ENCODE measurements at regions not wholly inside any gene's neighbourhood (a gene's known extent, or its start where the extent isn't known, plus 50 kb on each side); places are given as distances from the start of the nearest gene placed in this dataset.

DNA sequence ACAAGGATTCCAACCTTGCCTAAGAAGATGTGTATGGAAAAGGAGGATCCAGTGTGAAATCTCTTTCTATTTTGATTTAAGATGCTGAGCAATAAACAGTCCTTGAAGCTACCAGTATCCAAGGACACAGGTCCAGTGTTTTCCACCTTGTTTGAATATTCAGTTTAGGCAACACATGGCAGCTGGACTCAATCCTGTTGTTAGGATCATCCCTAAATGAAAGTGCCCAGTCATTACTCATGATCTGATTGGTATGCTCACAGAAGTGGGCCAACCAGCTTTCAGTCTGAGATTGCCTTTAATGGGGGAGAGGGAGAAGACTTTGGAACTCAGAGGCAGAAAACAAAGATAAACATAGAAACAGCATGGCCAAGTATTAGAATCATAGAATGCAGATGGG is 355.7 kb upstream of the ADAMTSL1 start:
- no peak for TF ChIP-seq EZH2phosphoT487 (conservative IDR thresholded peaks at IDR 0.05; ENCODE audit: low read length)
- TF ChIP-seq, protein P1, sequence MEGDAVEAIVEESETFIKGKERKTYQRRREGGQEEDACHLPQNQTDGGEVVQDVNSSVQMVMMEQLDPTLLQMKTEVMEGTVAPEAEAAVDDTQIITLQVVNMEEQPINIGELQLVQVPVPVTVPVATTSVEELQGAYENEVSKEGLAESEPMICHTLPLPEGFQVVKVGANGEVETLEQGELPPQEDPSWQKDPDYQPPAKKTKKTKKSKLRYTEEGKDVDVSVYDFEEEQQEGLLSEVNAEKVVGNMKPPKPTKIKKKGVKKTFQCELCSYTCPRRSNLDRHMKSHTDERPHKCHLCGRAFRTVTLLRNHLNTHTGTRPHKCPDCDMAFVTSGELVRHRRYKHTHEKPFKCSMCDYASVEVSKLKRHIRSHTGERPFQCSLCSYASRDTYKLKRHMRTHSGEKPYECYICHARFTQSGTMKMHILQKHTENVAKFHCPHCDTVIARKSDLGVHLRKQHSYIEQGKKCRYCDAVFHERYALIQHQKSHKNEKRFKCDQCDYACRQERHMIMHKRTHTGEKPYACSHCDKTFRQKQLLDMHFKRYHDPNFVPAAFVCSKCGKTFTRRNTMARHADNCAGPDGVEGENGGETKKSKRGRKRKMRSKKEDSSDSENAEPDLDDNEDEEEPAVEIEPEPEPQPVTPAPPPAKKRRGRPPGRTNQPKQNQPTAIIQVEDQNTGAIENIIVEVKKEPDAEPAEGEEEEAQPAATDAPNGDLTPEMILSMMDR (IDR thresholded peaks at IDR 0.05; ENCODE audit: insufficient read depth, low read length, poor library complexity, severe bottlenecking), result no peak
- H3K9ac ChIP-seq (ENCODE audit: low read length), result no peak overlapping the region

DNA sequence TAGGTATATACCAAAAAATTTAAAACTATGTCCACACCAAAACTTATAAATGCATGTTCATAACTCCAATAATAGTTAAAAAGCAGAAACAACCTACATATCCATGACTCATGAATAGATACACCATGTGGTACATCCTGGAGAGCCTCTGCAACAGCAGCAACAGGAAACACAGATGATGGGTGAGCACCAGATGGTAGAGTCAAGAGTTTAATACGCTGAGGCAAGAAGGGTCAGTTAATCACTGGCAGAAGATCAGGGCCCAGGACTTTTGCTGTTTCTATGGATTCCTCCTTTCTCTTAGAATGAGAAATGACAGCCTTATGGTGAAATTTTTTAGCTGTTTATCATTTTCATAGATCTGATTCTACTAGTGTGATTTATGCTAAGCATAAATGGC is 351.8 kb upstream of the ADAMTSL1 start:
- Histone ChIP-seq H3K9me2 (replicated peaks; ENCODE audit: insufficient read depth, low read length) (no peaks in the 10 kb centered on the region), H3K27me3 (ENCODE audit: low read length) (no peaks in the 10 kb centered on the region), H3K79me2 (ENCODE audit: insufficient read depth, low read length) (no peaks in the 10 kb centered on the region), H3K4me3 (ENCODE audit: insufficient read depth, low read length, poor library complexity, severe bottlenecking) (no peak overlapping the region), H2AFZ (ENCODE audit: low read depth, low read length, severe bottlenecking) (no peak overlapping the region), H3K9me3 (ENCODE audit: insufficient read depth, low read length) (no peaks in the 10 kb centered on the region), H3K4me2 (ENCODE audit: low read depth, low read length, poor library complexity, severe bottlenecking) (no peak overlapping the region), H3K36me3 (ENCODE audit: low read length) (no peaks in the 10 kb centered on the region), H3F3A (ENCODE audit: insufficient read depth) (no peaks in the 10 kb centered on the region), H3K9ac (ENCODE audit: low read length) (no peak overlapping the region), H4K20me1 (ENCODE audit: low read depth, low read length) (no peaks in the 10 kb centered on the region), H3K27ac (ENCODE audit: low read depth, low read length) (no peak overlapping the region)
- TF ChIP-seq, protein P1 (IDR thresholded peaks at IDR 0.05; ENCODE audit: insufficient read depth, low read length, poor library complexity, severe bottlenecking), result no peak
- TF ChIP-seq EZH2phosphoT487 (conservative IDR thresholded peaks at IDR 0.05; ENCODE audit: low read length), result no peak

More for the DNA sequence above, 355.7 kb upstream of the ADAMTSL1 start:
- no peaks in the 10 kb centered on the region for H3K36me3 ChIP-seq (ENCODE audit: low read length)
- no peaks in the 10 kb centered on the region for H3K9me3 ChIP-seq (ENCODE audit: insufficient read depth, low read length)
- H3F3A ChIP-seq (ENCODE audit: insufficient read depth), result no peaks in the 10 kb centered on the region
- no peak overlapping the region for H3K4me2 ChIP-seq (ENCODE audit: low read depth, low read length, poor library complexity, severe bottlenecking)
- H3K4me3 ChIP-seq (ENCODE audit: insufficient read depth, low read length, poor library complexity, severe bottlenecking), result no peak overlapping the region
- H3K27ac ChIP-seq (ENCODE audit: low read depth, low read length), result no peak overlapping the region
- H4K20me1 ChIP-seq (ENCODE audit: low read depth, low read length), result no peaks in the 10 kb centered on the region
- H2AFZ ChIP-seq (ENCODE audit: low read depth, low read length, severe bottlenecking), result no peak overlapping the region
- no peaks in the 10 kb centered on the region for H3K27me3 ChIP-seq (ENCODE audit: low read length)
- no peaks in the 10 kb centered on the region for H3K79me2 ChIP-seq (ENCODE audit: insufficient read depth, low read length)
- H3K9me2 ChIP-seq (replicated peaks; ENCODE audit: insufficient read depth, low read length), result no peaks in the 10 kb centered on the region

DNA sequence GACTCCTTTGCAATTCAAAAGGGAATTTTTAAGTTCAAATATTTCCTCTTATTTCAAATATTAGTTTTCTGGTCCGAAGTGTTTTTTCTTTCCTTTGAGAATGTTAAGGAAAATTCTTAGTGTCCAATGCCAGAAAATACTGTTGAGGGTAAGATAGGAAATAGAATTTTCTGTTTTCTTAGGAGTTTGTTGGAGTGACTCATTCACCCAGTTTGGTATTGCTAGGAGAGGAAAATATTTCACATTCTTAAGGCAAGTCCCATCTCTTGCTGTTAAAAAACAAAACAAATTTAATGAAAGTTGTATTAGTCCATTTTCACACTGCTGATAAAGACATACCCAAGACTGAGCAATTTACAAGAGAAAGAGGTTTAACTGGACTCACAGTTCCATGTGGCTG is 349.2 kb upstream of the ADAMTSL1 start:
- Histone ChIP-seq H3K27ac (ENCODE audit: low read depth, low read length) (no peak overlapping the region), H2AFZ (ENCODE audit: low read depth, low read length, severe bottlenecking) (no peak overlapping the region), H4K20me1 (ENCODE audit: low read depth, low read length) (no peaks in the 10 kb centered on the region), H3K9me2 (replicated peaks; ENCODE audit: insufficient read depth, low read length) (no peaks in the 10 kb centered on the region), H3K27me3 (ENCODE audit: low read length) (no peaks in the 10 kb centered on the region), H3K4me2 (ENCODE audit: low read depth, low read length, poor library complexity, severe bottlenecking) (no peak overlapping the region), H3K4me3 (ENCODE audit: insufficient read depth, low read length, poor library complexity, severe bottlenecking) (no peak overlapping the region), H3K79me2 (ENCODE audit: insufficient read depth, low read length) (no peaks in the 10 kb centered on the region), H3K9ac (ENCODE audit: low read length) (no peak overlapping the region), H3F3A (ENCODE audit: insufficient read depth) (no peaks in the 10 kb centered on the region), H3K9me3 (ENCODE audit: insufficient read depth, low read length) (no peaks in the 10 kb centered on the region), H3K36me3 (ENCODE audit: low read length) (no peaks in the 10 kb centered on the region)
- no peak for TF ChIP-seq EZH2phosphoT487 (conservative IDR thresholded peaks at IDR 0.05; ENCODE audit: low read length)
- TF ChIP-seq, protein P1 (IDR thresholded peaks at IDR 0.05; ENCODE audit: insufficient read depth, low read length, poor library complexity, severe bottlenecking), result no peak

Data from SU-DHL-6 (cell line).